ENCODE measurements at regions not wholly inside any gene's neighbourhood (a gene's known extent, or its start where the extent isn't known, plus 50 kb on each side); places are given as distances from the start of the nearest gene placed in this dataset.

DNA sequence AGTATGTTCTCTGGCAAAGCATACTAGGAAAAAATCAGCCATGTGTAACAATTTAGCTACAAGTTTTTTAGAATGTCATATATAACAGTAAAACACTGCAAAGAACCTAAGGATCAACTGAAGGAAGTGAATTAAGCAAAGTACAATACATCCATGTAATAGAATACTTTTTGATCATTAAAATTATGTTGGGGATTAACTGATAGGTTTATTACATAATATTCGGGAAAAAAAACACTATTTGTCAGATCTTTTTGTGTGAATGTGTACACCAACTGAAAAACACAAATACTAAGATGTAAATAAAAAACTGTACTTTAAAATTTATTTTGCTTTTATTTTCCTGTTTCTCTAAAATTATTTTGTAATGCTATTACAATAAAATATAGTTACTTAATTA lies 185.5 kb upstream of the DYNLRB2 start:
- TF ChIP-seq, protein P1, sequence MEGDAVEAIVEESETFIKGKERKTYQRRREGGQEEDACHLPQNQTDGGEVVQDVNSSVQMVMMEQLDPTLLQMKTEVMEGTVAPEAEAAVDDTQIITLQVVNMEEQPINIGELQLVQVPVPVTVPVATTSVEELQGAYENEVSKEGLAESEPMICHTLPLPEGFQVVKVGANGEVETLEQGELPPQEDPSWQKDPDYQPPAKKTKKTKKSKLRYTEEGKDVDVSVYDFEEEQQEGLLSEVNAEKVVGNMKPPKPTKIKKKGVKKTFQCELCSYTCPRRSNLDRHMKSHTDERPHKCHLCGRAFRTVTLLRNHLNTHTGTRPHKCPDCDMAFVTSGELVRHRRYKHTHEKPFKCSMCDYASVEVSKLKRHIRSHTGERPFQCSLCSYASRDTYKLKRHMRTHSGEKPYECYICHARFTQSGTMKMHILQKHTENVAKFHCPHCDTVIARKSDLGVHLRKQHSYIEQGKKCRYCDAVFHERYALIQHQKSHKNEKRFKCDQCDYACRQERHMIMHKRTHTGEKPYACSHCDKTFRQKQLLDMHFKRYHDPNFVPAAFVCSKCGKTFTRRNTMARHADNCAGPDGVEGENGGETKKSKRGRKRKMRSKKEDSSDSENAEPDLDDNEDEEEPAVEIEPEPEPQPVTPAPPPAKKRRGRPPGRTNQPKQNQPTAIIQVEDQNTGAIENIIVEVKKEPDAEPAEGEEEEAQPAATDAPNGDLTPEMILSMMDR (IDR thresholded peaks at IDR 0.05; ENCODE audit: low read depth, low read length), result no peak
- no peak overlapping the region for H3K4me3 ChIP-seq (replicated peaks in 1 of 2; ENCODE audit: low read depth in 2 of 2, low read length in 2 of 2)
- no peak for DNase-seq (ENCODE audit: low read depth in 2 of 2)

DNA sequence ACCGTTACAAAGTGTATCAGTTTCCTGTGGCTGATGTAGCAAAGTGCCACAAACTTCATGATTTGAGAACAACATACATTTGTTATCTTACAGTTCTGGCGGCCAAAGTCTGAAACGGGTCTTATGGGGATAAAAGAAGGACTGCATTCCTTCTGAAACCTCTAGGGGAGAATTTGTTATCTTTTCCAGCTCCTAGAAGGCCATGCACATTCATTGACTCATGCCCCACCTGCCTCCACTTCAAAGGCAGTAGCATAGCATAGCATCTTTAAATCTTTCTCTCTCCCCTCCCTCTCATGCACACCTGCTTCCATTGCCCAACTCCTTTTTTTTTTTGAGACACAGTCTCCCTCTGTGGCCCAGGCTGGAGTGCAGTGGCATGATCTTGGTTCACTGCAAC lies 190.7 kb upstream of the DYNLRB2 start:
- DNase-seq (ENCODE audit: low read depth in 2 of 2), result no peak
- TF ChIP-seq, protein P1 (IDR thresholded peaks at IDR 0.05; ENCODE audit: low read depth, low read length), result no peak
- H3K4me3 ChIP-seq (replicated peaks in 1 of 2; ENCODE audit: low read depth in 2 of 2, low read length in 2 of 2), result no peak overlapping the region

DNA sequence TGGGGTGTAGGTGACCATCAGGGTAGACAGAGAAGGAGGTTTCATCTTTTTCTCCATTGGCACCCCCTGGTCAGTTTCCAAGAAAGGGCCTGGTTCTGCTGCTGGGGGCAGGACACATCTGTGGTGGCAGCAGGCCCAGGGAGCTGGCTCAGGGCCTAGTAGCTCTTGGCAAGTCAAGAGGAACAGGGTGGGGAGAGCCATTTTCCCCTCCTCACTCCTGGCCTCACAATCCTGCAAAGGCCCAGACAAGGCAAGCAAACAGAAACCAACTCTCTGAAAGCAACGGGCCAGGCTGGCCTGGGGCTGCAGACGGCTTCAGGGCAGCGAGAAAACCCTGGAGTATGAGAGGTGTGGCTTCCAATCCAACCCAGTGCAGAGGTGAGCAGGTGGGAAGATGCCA lies 192.9 kb upstream of the DYNLRB2 start:
- DNase-seq (ENCODE audit: low read depth in 2 of 2), result peak in 1 of 2 donors; percentile 45
- TF ChIP-seq, protein P1 (IDR thresholded peaks at IDR 0.05; ENCODE audit: low read depth, low read length), result no peak
- H3K4me3 ChIP-seq (replicated peaks in 1 of 2; ENCODE audit: low read depth in 2 of 2, low read length in 2 of 2), result no peak overlapping the region

DNA sequence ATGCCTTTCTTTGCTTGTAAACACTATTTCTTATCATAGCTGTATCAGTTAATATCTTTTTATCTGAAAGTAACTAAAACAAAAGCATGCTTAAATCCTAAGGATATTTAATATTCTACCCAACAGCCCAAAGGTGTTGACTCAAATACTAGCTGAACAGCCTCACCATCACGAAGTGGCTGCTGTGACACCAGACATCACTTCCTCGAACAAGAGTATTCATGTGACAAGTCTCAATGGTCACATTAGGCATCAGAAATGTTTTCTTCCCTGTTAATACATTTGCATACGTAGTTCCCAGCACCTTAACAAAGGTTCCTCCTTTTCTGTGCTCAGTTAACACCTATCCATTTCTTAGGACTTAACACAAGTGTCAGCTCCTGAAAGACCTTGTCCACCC lies 193.8 kb upstream of the DYNLRB2 start:
- DNase-seq (ENCODE audit: low read depth in 2 of 2), result no peak
- TF ChIP-seq, protein P1 (IDR thresholded peaks at IDR 0.05; ENCODE audit: low read depth, low read length), result no peak
- H3K4me3 ChIP-seq (replicated peaks in 1 of 2; ENCODE audit: low read depth in 2 of 2, low read length in 2 of 2), result no peak overlapping the region

DNA sequence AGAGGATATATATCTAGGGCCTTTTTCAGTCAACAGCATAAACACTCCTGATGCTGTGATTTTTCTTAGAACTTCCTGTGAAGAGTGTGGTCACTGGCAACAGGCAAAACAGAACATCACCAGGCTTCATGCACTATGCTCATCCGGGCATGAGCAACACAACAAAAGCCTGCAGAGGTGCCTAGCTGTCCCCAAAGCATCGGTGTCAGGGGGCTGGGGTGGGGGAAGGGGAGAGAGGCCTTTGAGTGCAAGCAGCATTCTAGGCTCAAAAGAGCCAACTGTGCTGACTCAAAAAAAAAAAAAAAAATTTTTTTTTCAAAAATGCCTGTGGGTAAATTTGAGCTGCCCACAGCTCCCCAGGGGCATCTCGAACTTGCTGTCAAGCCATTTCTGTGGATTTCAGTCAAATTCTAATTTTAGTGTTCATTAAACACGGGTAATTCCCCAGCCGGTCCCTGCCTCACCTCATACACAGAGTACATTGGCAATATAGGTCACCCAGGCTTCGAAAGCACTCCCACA lies 194.6 kb upstream of the DYNLRB2 start:
- no peak overlapping the region for H3K4me3 ChIP-seq (replicated peaks in 1 of 2; ENCODE audit: low read depth in 2 of 2, low read length in 2 of 2)
- TF ChIP-seq, protein P1 (IDR thresholded peaks at IDR 0.05; ENCODE audit: low read depth, low read length), result no peak
- peak; percentile 12 to 40 for DNase-seq (ENCODE audit: low read depth in 2 of 2)

DNA sequence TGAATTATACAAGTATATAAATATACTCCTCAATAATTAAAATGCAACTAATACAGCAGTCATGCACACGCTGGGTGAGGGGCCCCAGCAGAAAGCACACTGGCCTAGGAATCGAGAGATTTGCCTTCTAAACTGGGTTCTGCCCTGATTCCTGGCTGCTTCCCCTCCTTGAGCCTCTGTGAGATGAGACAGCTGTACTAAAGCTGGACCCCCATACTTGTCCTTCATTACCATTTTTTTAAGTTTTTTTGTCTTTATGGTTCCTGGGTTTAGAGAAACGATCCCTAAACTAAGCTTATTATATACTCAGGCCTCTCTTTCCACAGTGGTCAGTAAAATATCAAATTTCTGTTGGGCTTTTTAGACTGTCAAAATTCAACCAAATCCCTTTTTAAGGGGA lies 195.1 kb upstream of the DYNLRB2 start:
- TF ChIP-seq, protein P1 (IDR thresholded peaks at IDR 0.05; ENCODE audit: low read depth, low read length), result no peak
- no peak for DNase-seq (ENCODE audit: low read depth in 2 of 2)
- H3K4me3 ChIP-seq (replicated peaks in 1 of 2; ENCODE audit: low read depth in 2 of 2, low read length in 2 of 2), result no peak overlapping the region

DNA sequence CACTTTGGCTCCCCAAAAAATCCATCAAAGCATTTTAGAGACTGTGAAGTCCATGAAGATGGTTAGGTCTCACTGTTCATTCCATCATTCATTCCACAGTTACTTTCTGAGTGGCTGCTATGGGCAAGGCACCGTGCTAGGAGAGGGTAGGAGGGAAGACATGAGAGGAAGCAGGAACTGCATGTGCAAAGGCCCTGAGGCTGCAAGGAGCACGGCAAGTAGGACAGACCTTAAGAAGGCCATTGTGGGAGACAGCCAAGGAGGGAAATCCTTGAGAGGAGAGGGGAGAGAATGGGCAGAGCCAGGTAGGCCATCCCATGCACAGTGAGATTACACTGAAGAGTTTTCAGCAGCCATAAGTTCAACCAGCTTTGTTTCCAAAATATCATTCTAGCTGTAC lies 196.2 kb upstream of the DYNLRB2 start:
- DNase-seq (ENCODE audit: low read depth in 2 of 2), result no peak
- TF ChIP-seq, protein P1 (IDR thresholded peaks at IDR 0.05; ENCODE audit: low read depth, low read length), result no peak
- no peak overlapping the region for H3K4me3 ChIP-seq (replicated peaks in 1 of 2; ENCODE audit: low read depth in 2 of 2, low read length in 2 of 2)
